ENCODE measurements at regions not wholly inside any gene's neighbourhood (a gene's known extent, or its start where the extent isn't known, plus 50 kb on each side); places are given as distances from the start of the nearest gene placed in this dataset.

DNA sequence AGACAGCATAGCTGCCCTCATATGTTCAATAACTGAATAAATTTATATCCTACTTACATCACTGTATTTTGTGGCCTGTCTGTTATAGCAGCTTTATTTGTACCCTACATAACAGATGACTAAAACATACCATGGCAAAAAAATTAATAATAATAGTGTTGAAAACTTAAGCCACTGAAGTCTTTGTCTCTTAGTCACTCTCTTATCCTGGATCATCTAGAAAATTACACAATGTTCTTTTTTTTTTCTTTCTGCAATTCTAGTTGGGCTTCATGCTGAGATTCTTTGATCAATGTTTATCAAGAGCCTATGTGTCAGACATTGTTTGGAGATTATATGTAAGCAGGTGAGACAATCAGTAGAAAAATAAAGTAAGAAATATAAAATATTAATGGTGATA is 519.3 kb upstream of the ARPP21 start:
- no peaks in the 10 kb centered on the region for H3K27me3 ChIP-seq (replicated peaks in 1 of 4; ENCODE audit: control extremely low read depth in 1 of 4, control insufficient read depth in 3 of 4, insufficient read depth in 4 of 4, low read length in 3 of 4)

DNA sequence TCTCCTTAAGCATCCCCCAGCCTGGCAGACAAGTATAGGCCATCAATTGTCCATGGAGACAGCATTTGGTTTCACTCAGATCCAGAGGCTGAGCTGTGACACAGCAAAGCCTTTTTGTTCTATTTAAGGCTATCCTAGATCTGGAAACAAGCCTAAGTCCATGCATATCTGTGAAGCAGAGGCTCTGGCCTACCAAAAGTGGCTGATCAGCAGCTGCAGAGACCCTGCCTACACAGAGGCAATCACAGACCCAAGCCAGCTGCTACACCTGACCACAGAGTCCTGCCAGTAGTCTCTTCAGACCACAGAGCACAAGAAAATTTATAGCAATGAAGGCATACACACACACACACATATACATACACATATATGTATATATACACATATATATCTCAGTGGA is 501.7 kb upstream of the ARPP21 start:
- no peak overlapping the region for H3K4me2 ChIP-seq (replicated peaks; ENCODE audit: low read depth, low read length, poor library complexity, severe bottlenecking)
- H3K9ac ChIP-seq (ENCODE audit: low read length): no peak overlapping the region
- TF ChIP-seq EZH2 (IDR thresholded peaks at IDR 0.05; ENCODE audit: borderline replicate concordance, insufficient read depth, low read depth, low read length, poor library complexity, severe bottlenecking): no peak
- TF ChIP-seq, protein P1, sequence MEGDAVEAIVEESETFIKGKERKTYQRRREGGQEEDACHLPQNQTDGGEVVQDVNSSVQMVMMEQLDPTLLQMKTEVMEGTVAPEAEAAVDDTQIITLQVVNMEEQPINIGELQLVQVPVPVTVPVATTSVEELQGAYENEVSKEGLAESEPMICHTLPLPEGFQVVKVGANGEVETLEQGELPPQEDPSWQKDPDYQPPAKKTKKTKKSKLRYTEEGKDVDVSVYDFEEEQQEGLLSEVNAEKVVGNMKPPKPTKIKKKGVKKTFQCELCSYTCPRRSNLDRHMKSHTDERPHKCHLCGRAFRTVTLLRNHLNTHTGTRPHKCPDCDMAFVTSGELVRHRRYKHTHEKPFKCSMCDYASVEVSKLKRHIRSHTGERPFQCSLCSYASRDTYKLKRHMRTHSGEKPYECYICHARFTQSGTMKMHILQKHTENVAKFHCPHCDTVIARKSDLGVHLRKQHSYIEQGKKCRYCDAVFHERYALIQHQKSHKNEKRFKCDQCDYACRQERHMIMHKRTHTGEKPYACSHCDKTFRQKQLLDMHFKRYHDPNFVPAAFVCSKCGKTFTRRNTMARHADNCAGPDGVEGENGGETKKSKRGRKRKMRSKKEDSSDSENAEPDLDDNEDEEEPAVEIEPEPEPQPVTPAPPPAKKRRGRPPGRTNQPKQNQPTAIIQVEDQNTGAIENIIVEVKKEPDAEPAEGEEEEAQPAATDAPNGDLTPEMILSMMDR (IDR thresholded peaks at IDR 0.05): no peak
- no peak for ATAC-seq (ENCODE audit: low read depth)
- no peak overlapping the region for H3K27ac Mint-ChIP-seq
- DNase-seq: no peak
- H3K9me3 ChIP-seq (ENCODE audit: control extremely low read depth in 1 of 3, control insufficient read depth in 2 of 3, insufficient read depth in 1 of 3, low read length in 2 of 3): peaks cover 0 to 7% (median 0%) of the 10 kb centered on the region in 3 donors
- no peaks in the 10 kb centered on the region for H4K20me1 ChIP-seq (ENCODE audit: control insufficient read depth, insufficient read depth, low read length, poor library complexity, severe bottlenecking)
- POLR2A ChIA-PET: no interaction called here
- no peaks in the 10 kb centered on the region for H3K27me3 Mint-ChIP-seq
- H3K36me3 ChIP-seq (replicated peaks in 1 of 2; ENCODE audit: control extremely low read depth in 1 of 2, control insufficient read depth in 1 of 2, extremely low read depth in 1 of 2, insufficient read depth in 2 of 2, low read length in 1 of 2): no peaks in the 10 kb centered on the region
- H3K9me3 Mint-ChIP-seq (ENCODE audit: insufficient read depth): peaks cover 5% of the 10 kb centered on the region
- no peak overlapping the region for H3K4me3 ChIP-seq (ENCODE audit: control extremely low read depth in 1 of 5, extremely low read depth in 1 of 5, insufficient read depth in 1 of 5, low read depth in 2 of 5, low read length in 4 of 5)
- no peaks in the 10 kb centered on the region for H3K27me3 ChIP-seq (replicated peaks in 1 of 4; ENCODE audit: control extremely low read depth in 1 of 4, control insufficient read depth in 3 of 4, insufficient read depth in 4 of 4, low read length in 3 of 4)
- no peaks in the 10 kb centered on the region for H3K79me2 ChIP-seq (ENCODE audit: control insufficient read depth, insufficient read depth, low read length)
- H2AFZ ChIP-seq (ENCODE audit: insufficient read depth, low read depth, low read length, poor library complexity, severe bottlenecking): no peak overlapping the region
- H3K4me1 ChIP-seq (ENCODE audit: control insufficient read depth in 2 of 2, insufficient read depth in 2 of 2, low read length in 2 of 2): no peaks in the 10 kb centered on the region
- CTCF ChIA-PET: no interaction called here
- no peak overlapping the region for H3K4me3 Mint-ChIP-seq
- H3K4me1 Mint-ChIP-seq: no peaks in the 10 kb centered on the region
- intact Hi-C loops (cut with micrococcal nuclease): no loop called here
- no peak overlapping the region for H3K27ac ChIP-seq (ENCODE audit: low read length in 2 of 2)

More for the DNA sequence above, 519.3 kb upstream of the ARPP21 start:
- POLR2A ChIA-PET: no interaction called here
- no peaks in the 10 kb centered on the region for H3K4me1 Mint-ChIP-seq
- no peaks in the 10 kb centered on the region for H3K79me2 ChIP-seq (ENCODE audit: control insufficient read depth, insufficient read depth, low read length)
- H3K9me3 Mint-ChIP-seq (ENCODE audit: insufficient read depth): peaks cover 5% of the 10 kb centered on the region
- no peak overlapping the region for H3K27ac ChIP-seq (ENCODE audit: low read length in 2 of 2)
- no peaks in the 10 kb centered on the region for H4K20me1 ChIP-seq (ENCODE audit: control insufficient read depth, insufficient read depth, low read length, poor library complexity, severe bottlenecking)
- TF ChIP-seq, protein P1 (IDR thresholded peaks at IDR 0.05): no peak
- no peak for TF ChIP-seq EZH2 (IDR thresholded peaks at IDR 0.05; ENCODE audit: borderline replicate concordance, insufficient read depth, low read depth, low read length, poor library complexity, severe bottlenecking)
- CTCF ChIA-PET: no interaction called here
- intact Hi-C loops (cut with micrococcal nuclease): no loop called here
- H3K9me3 ChIP-seq (ENCODE audit: control extremely low read depth in 1 of 3, control insufficient read depth in 2 of 3, insufficient read depth in 1 of 3, low read length in 2 of 3): no peaks in the 10 kb centered on the region
- no peak overlapping the region for H3K9ac ChIP-seq (ENCODE audit: low read length)
- no peaks in the 10 kb centered on the region for H3K4me1 ChIP-seq (ENCODE audit: control insufficient read depth in 2 of 2, insufficient read depth in 2 of 2, low read length in 2 of 2)
- no peak overlapping the region for H3K27ac Mint-ChIP-seq
- ATAC-seq (ENCODE audit: low read depth) (no peak), DNase-seq (no peak)
- no peaks in the 10 kb centered on the region for H3K36me3 ChIP-seq (replicated peaks in 1 of 2; ENCODE audit: control extremely low read depth in 1 of 2, control insufficient read depth in 1 of 2, extremely low read depth in 1 of 2, insufficient read depth in 2 of 2, low read length in 1 of 2)
- H2AFZ ChIP-seq (ENCODE audit: insufficient read depth, low read depth, low read length, poor library complexity, severe bottlenecking): no peak overlapping the region
- no peak overlapping the region for H3K4me3 ChIP-seq (ENCODE audit: control extremely low read depth in 1 of 5, extremely low read depth in 1 of 5, insufficient read depth in 1 of 5, low read depth in 2 of 5, low read length in 4 of 5)
- no peak overlapping the region for H3K4me2 ChIP-seq (replicated peaks; ENCODE audit: low read depth, low read length, poor library complexity, severe bottlenecking)
- no peak overlapping the region for H3K4me3 Mint-ChIP-seq
- H3K27me3 Mint-ChIP-seq: no peaks in the 10 kb centered on the region
